Keratinocyte (primary cell): ENCODE measurements at regions not wholly inside any gene's neighbourhood (a gene's known extent, or its start where the extent isn't known, plus 50 kb on each side); places are given as distances from the start of the nearest gene placed in this dataset.
"Not testable (repeated sequence)": the region's sequence is repeated elsewhere in the genome, so short reads cannot be mapped to it uniquely, and the experiment has no call there.

Experiments used
- EZH2 ChIP-seq: IDR thresholded peaks from one replicate; pipeline ENCODE4 v1.6.1; 2012; ENCODE audit warnings: inconsistent platforms, mild to moderate bottlenecking, low read length, moderate library complexity
- TF ChIP-seq, protein P1 (sequence below), 3 experiments: IDR thresholded peaks in 1 of 3; conservative IDR thresholded peaks in 1 of 3; optimal IDR thresholded peaks in 1 of 3; 2 replicates in 2 of 3; 3 replicates in 1 of 3; pipeline versions ENCODE3 to v1.5.1; 2011; ENCODE audit warnings: low read length in 3 of 3, mild to moderate bottlenecking in 3 of 3, moderate library complexity in 2 of 3, control low read depth in 1 of 3, inconsistent platforms in 1 of 3; ENCODE audit not compliant: insufficient read depth in 2 of 3; ENCODE audit errors: extremely low read depth in 1 of 3

DNA sequence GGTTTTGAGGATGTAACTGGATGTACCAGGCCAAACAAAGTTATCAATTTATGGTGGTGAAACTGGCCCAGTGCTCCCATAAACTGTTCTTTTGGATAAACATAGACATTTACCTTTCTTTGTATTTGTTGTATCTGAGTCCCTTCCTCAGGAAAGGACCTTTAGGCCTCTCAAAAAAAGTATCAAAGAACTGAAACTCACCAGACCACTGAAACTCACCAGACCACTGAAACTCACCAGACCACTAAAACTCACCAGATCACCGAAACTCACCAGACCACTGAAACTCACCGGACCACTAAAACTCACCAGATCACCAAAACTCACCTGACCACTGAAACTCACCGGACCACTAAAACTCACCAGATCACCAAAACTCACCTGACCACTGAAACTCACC is 597.6 kb upstream of the GOT2 start:
- TF ChIP-seq, protein P1, sequence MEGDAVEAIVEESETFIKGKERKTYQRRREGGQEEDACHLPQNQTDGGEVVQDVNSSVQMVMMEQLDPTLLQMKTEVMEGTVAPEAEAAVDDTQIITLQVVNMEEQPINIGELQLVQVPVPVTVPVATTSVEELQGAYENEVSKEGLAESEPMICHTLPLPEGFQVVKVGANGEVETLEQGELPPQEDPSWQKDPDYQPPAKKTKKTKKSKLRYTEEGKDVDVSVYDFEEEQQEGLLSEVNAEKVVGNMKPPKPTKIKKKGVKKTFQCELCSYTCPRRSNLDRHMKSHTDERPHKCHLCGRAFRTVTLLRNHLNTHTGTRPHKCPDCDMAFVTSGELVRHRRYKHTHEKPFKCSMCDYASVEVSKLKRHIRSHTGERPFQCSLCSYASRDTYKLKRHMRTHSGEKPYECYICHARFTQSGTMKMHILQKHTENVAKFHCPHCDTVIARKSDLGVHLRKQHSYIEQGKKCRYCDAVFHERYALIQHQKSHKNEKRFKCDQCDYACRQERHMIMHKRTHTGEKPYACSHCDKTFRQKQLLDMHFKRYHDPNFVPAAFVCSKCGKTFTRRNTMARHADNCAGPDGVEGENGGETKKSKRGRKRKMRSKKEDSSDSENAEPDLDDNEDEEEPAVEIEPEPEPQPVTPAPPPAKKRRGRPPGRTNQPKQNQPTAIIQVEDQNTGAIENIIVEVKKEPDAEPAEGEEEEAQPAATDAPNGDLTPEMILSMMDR (optimal IDR thresholded peaks at IDR 0.05 in 1 of 3, IDR thresholded peaks at IDR 0.05 in 1 of 3, conservative IDR thresholded peaks at IDR 0.05 in 1 of 3; ENCODE audit: extremely low read depth in 1 of 3, insufficient read depth in 2 of 3, low read length in 3 of 3): not testable (repeated sequence)
- TF ChIP-seq EZH2: not testable (repeated sequence)
